ENCODE measurements at regions not wholly inside any gene's neighbourhood (a gene's known extent, or its start where the extent isn't known, plus 50 kb on each side); places are given as distances from the start of the nearest gene placed in this dataset.

- H3K4me1 ChIP-seq = no peaks in the 10 kb centered on the region
- DNase-seq = no peak
- H3K4me3 ChIP-seq (ENCODE audit: low read depth, low read length) = no peak overlapping the region
- no peaks in the 10 kb centered on the region for H3K36me3 ChIP-seq
- H3K9me3 ChIP-seq = no peaks in the 10 kb centered on the region; the same call in 1 of the 2 replicates
- no peak for TF ChIP-seq CTCF (IDR thresholded peaks at IDR 0.05; ENCODE audit: low read depth, low read length)
- no peaks in the 10 kb centered on the region for H3K27me3 ChIP-seq
Observed at GRCh38 chr2:19300961-19301360, 57.5 kb downstream of the OSR1 start.

GRCh38 chr2:19299522-19299921 lies 58.9 kb downstream of the OSR1 start:
- TF ChIP-seq CTCF (IDR thresholded peaks at IDR 0.05; ENCODE audit: low read depth, low read length) = no peak
- H3K27me3 ChIP-seq = no peaks in the 10 kb centered on the region
- H3K4me3 ChIP-seq (ENCODE audit: low read depth, low read length) = no peak overlapping the region
- no peaks in the 10 kb centered on the region; the same call in 1 of the 2 replicates for H3K9me3 ChIP-seq
- no peaks in the 10 kb centered on the region for H3K36me3 ChIP-seq
- DNase-seq = no peak
- no peaks in the 10 kb centered on the region for H3K4me1 ChIP-seq

DNA sequence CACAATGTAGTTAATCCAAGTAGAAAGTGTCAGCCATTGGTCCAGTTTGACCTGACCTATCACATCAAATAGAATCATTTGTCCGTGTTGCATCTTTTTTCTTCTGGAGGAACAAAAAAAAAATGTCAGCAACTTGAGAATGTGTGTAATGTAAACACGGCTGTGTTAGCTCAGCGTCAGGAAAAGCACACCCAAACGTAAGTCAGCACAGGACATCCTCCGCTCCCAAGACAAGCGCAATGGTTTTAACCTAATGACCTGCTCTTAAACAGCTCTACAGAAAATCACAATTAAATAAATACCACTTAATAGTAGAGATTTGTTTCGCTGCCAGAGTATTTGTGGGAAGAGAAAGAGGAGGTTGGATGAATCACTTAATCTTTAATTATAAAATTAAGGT lies 59.4 kb downstream of the OSR1 start:
- Histone ChIP-seq H3K4me3 (ENCODE audit: low read depth, low read length) (no peak overlapping the region), H3K27me3 (no peaks in the 10 kb centered on the region), H3K9me3 (no peaks in the 10 kb centered on the region; the same call in 1 of the 2 replicates), H3K36me3 (no peaks in the 10 kb centered on the region), H3K4me1 (no peaks in the 10 kb centered on the region)
- DNase-seq = no peak
- no peak for TF ChIP-seq CTCF (IDR thresholded peaks at IDR 0.05; ENCODE audit: low read depth, low read length)

- DNase-seq = no peak
- Histone ChIP-seq H3K4me3 (ENCODE audit: low read depth, low read length) (no peak overlapping the region), H3K36me3 (no peaks in the 10 kb centered on the region), H3K4me1 (no peaks in the 10 kb centered on the region), H3K27me3 (no peaks in the 10 kb centered on the region), H3K9me3 (no peaks in the 10 kb centered on the region)
- no peak for TF ChIP-seq CTCF (IDR thresholded peaks at IDR 0.05; ENCODE audit: low read depth, low read length)
Observed at GRCh38 chr2:19297716-19298115, 60.7 kb downstream of the OSR1 start.

DNA sequence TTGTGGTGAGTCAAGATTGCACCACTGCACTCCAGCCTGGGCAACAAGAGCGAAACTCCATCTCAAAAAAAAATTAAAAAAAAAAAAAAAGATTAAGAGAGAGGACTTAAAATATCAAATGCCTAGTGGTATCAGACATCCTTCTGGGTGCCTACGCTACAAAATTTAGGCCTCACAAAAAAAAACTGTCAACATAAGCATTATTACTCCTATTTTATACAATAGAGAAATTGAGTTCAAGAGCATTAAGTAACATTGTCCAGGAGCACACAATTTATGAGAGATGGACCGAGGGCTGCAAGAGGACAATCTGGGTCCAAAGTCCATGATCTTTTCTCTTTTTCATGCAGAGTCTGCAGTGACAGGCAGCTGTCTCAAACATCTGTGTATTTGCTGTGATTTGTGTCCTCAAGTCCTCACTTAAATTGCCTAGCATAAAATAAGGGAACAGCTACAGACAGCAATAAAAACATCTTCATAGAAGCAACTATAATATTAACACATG lies 62.4 kb downstream of the OSR1 start:
- H3K4me1 ChIP-seq = no peaks in the 10 kb centered on the region
- DNase-seq = no peak
- no peaks in the 10 kb centered on the region for H3K36me3 ChIP-seq
- H3K9me3 ChIP-seq = no peaks in the 10 kb centered on the region
- no peak for TF ChIP-seq CTCF (IDR thresholded peaks at IDR 0.05; ENCODE audit: low read depth, low read length)
- no peak overlapping the region for H3K4me3 ChIP-seq (ENCODE audit: low read depth, low read length)
- no peaks in the 10 kb centered on the region for H3K27me3 ChIP-seq

DNA sequence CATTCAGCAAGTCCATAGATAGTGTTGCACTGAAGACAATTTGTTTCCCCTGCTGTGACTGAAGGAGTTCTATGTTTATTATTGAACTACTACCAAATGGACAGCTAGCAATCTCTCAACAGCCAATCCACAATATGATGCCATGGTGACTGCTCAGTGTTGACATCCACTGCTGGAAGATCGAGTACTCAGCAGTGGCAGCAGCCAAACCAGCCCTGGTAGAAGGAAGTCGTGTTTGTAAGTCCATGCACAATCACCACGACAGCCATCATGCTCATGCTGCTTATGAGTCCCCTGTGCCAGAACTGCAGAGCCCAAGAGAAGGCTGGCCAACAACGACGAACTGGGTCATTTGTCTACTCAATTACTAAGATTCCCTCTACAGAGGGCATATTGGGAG lies 66.4 kb downstream of the OSR1 start:
- no peaks in the 10 kb centered on the region for H3K4me1 ChIP-seq
- no peaks in the 10 kb centered on the region for H3K9me3 ChIP-seq
- DNase-seq = no peak
- no peak overlapping the region for H3K4me3 ChIP-seq (ENCODE audit: low read depth, low read length)
- no peaks in the 10 kb centered on the region for H3K27me3 ChIP-seq
- TF ChIP-seq CTCF (IDR thresholded peaks at IDR 0.05; ENCODE audit: low read depth, low read length) = no peak
- H3K36me3 ChIP-seq = no peaks in the 10 kb centered on the region

Data from BE2C (cell line).